ENCODE measurements at regions not wholly inside any gene's neighbourhood (a gene's known extent, or its start where the extent isn't known, plus 50 kb on each side); places are given as distances from the start of the nearest gene placed in this dataset.

- no peak overlapping the region for H3K4ac ChIP-seq (ENCODE audit: low read depth, low read length)
- no peak overlapping the region for H3K14ac ChIP-seq (replicated peaks; ENCODE audit: low read depth, low read length)
- ChIA-PET CTCF (no interaction called here), POLR2A (ENCODE audit: unreplicated experiment) (interaction anchor here (1.1 kb wide), 1 partner anchor 8 kb away, joined by 3 read pairs; no protein-coding TSS in a partner anchor)
- H3K79me1 ChIP-seq (ENCODE audit: low read depth in 1 of 2, low read length in 2 of 2): no peaks in the 10 kb centered on the region
- no peak overlapping the region for H3K4me3 ChIP-seq (ENCODE audit: insufficient read depth, low read depth, low read length)
- no peak overlapping the region for H2BK15ac ChIP-seq (ENCODE audit: low read depth, low read length)
- H4K20me1 ChIP-seq (ENCODE audit: insufficient read depth, low read length): no peaks in the 10 kb centered on the region
- TF ChIP-seq, protein P1, sequence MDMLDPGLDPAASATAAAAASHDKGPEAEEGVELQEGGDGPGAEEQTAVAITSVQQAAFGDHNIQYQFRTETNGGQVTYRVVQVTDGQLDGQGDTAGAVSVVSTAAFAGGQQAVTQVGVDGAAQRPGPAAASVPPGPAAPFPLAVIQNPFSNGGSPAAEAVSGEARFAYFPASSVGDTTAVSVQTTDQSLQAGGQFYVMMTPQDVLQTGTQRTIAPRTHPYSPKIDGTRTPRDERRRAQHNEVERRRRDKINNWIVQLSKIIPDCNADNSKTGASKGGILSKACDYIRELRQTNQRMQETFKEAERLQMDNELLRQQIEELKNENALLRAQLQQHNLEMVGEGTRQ (IDR thresholded peaks at IDR 0.05; ENCODE audit: low read depth, low read length): no peak
- no peak for TF ChIP-seq POLR2A (IDR thresholded peaks at IDR 0.05; ENCODE audit: low read depth, low read length)
- no peak for TF ChIP-seq ELK1 (IDR thresholded peaks at IDR 0.05; ENCODE audit: borderline replicate concordance, low read depth, low read length)
- H3K36me3 ChIP-seq (ENCODE audit: control insufficient read depth, insufficient read depth, low read length): no peaks in the 10 kb centered on the region
- no peaks in the 10 kb centered on the region for H3K9me3 ChIP-seq (ENCODE audit: control insufficient read depth, insufficient read depth, low read length)
- peak overlapping the region; percentile 67 for H2AFZ ChIP-seq (replicated peaks; ENCODE audit: low read length, poor library complexity)
- no peak overlapping the region for H2AK5ac ChIP-seq (ENCODE audit: low read depth, low read length)
- no TSS peak for BruUV-seq (replicated peaks)
- H3K23ac ChIP-seq (ENCODE audit: low read depth, low read length): no peak overlapping the region
- peak overlapping the region; percentile 74; the same call in 1 of the 2 replicates for H2BK20ac ChIP-seq (ENCODE audit: low read depth, low read length)
- no peak overlapping the region for H4K5ac ChIP-seq (ENCODE audit: low read depth, low read length)
- H3K4me1 ChIP-seq (ENCODE audit: control insufficient read depth, insufficient read depth, low read length): peaks cover 4% of the 10 kb centered on the region
- no peak overlapping the region for H4K91ac ChIP-seq (ENCODE audit: insufficient read depth, low read depth, low read length)
- DNase-seq: peak; percentile 71
- in situ Hi-C loops (cut with MboI; ENCODE audit: low sequenced_read_pairs) (no loop called here), dilution Hi-C loops (cut with HindIII; ENCODE audit: low sequenced_read_pairs, unreplicated experiment) (no loop called here), intact Hi-C loops (cut with micrococcal nuclease) (loop anchor here (10.0 kb wide), 1 partner anchor 275 kb away; no protein-coding TSS in a partner anchor)
- H3K9me1 ChIP-seq (ENCODE audit: insufficient read depth, low read length): 0 out of 2 replicates have a peak, but pooled peaks cover 4% of the 10 kb centered on the region
- H3K56ac ChIP-seq (ENCODE audit: extremely low read depth, insufficient read depth, low read length): no peak overlapping the region
- ATAC-seq (ENCODE audit: low read depth): peak; percentile 94
- H3K4me2 ChIP-seq (ENCODE audit: low read depth, low read length): peak overlapping the region; percentile 34
- H2BK120ac ChIP-seq (ENCODE audit: low read depth, low read length): no peak overlapping the region
- H3K18ac ChIP-seq (ENCODE audit: low read depth, low read length): no peak overlapping the region
- no peak overlapping the region for H3K9ac ChIP-seq (ENCODE audit: low read depth, low read length)
- WGBS, 2 experiments (ENCODE audit: extremely low coverage in 2 of 2, insufficient read length in 1 of 2): no CpG with 5 or more reads among the region's 5 CpGs
- H2AK9ac ChIP-seq (replicated peaks; ENCODE audit: low read depth, low read length, poor library complexity): no peak overlapping the region
- H2BK5ac ChIP-seq (ENCODE audit: low read depth, low read length, poor library complexity, severe bottlenecking): peak overlapping the region; percentile 8
- peak overlapping the region; percentile 13; the same call in 1 of the 2 replicates for H3K27ac ChIP-seq (ENCODE audit: insufficient read depth, low read length)
- no peaks in the 10 kb centered on the region for H3K27me3 ChIP-seq (ENCODE audit: control insufficient read depth, insufficient read depth, low read length)
- H4K8ac ChIP-seq (ENCODE audit: low read depth in 2 of 2, low read length in 2 of 2): no peak overlapping the region
These were observed 483.7 kb upstream of the DPH6 start for GRCh38 chr15:36029606-36030210.

All from IMR-90 (cell line).